MM.1S (cell line): ENCODE measurements at regions not wholly inside any gene's neighbourhood (a gene's known extent, or its start where the extent isn't known, plus 50 kb on each side); places are given as distances from the start of the nearest gene placed in this dataset.

Experiments
- DNase-seq: peaks from one replicate; pipeline ENCODE4 v3.0.0-alpha.2; 2015
- H2AFZ ChIP-seq: fragments of 300-600 bp; sonication (generic); 2 replicates; pipeline ENCODE4 v1.6.0; 2016; ENCODE audit warnings: antibody characterized with exemption, low read length
- H3F3A ChIP-seq: fragments of 300-600 bp; sonication (generic); 2 replicates; pipeline ENCODE4 v1.6.1; 2016; ENCODE audit warnings: mild to moderate bottlenecking, antibody characterized with exemption, low read length, moderate library complexity, mixed read lengths; ENCODE audit not compliant: insufficient read depth
- H3K27ac ChIP-seq: fragments of 300-600 bp; sonication (generic); 2 replicates; pipeline ENCODE4 v1.5.1; 2016; ENCODE audit warnings: mild to moderate bottlenecking, low read length
- H3K27me3 ChIP-seq: fragments of 300-600 bp; sonication (generic); replicated peaks from 2 replicates; pipeline ENCODE4 v1.6.0; 2016; ENCODE audit warnings: low read length; ENCODE audit not compliant: insufficient read depth
- H3K36me3 ChIP-seq: fragments of 300-600 bp; sonication (generic); replicated peaks from 2 replicates; pipeline ENCODE4 v1.6.1; 2016; ENCODE audit warnings: mild to moderate bottlenecking, low read length, mixed read lengths; ENCODE audit not compliant: insufficient read depth
- H3K4me1 ChIP-seq: fragments of 300-600 bp; sonication (generic); 2 replicates; pipeline ENCODE4 v1.6.1; 2016; ENCODE audit warnings: low read length, mixed read lengths
- H3K4me2 ChIP-seq: fragments of 300-600 bp; sonication (generic); 2 replicates; pipeline ENCODE4 v1.6.0; 2016; ENCODE audit warnings: low read depth, low read length
- H3K4me3 ChIP-seq: fragments of 300-600 bp; sonication (generic); 2 replicates; pipeline ENCODE4 v1.5.1; 2016; ENCODE audit warnings: low read length, mixed read lengths
- H3K79me2 ChIP-seq: fragments of 300-600 bp; sonication (generic); 2 replicates; pipeline ENCODE4 v1.6.1; 2016; ENCODE audit warnings: mixed run types, low read length, mixed read lengths
- H3K9ac ChIP-seq: fragments of 300-600 bp; sonication (generic); 2 replicates; pipeline ENCODE4 v1.6.1; 2016; ENCODE audit warnings: low read length, mixed read lengths
- H3K9me2 ChIP-seq: fragments of 300-600 bp; sonication (generic); replicated peaks from 2 replicates; pipeline ENCODE4 v1.6.1; 2016; ENCODE audit warnings: mild to moderate bottlenecking, low read length, mixed read lengths; ENCODE audit not compliant: insufficient read depth
- H3K9me3 ChIP-seq: fragments of 300-600 bp; sonication (generic); replicated peaks from 2 replicates; pipeline ENCODE4 v1.6.1; 2016; ENCODE audit warnings: mild to moderate bottlenecking, low read length, mixed read lengths; ENCODE audit not compliant: insufficient read depth
- H4K20me1 ChIP-seq: fragments of 300-600 bp; sonication (generic); 2 replicates; pipeline ENCODE4 v1.6.1; 2016; ENCODE audit warnings: mild to moderate bottlenecking, low read length, moderate library complexity, mixed read lengths; ENCODE audit not compliant: insufficient read depth
- CTCF ChIP-seq: fragments of 300-600 bp; sonication (generic); IDR thresholded peaks from 2 replicates; pipeline ENCODE4 v1.5.1; 2016; ENCODE audit warnings: antibody characterized with exemption, low read length, mixed read lengths
- EZH2 ChIP-seq: fragments of 300-600 bp; sonication (generic); optimal IDR thresholded peaks from 2 replicates; pipeline ENCODE3; 2017; ENCODE audit warnings: low read depth, mild to moderate bottlenecking, antibody characterized with exemption, low read length, mixed read lengths
- EZH2phosphoT487 ChIP-seq: fragments of 300-600 bp; sonication (generic); IDR thresholded peaks from 2 replicates; pipeline ENCODE4 v1.6.1; 2018; ENCODE audit warnings: antibody characterized with exemption, low read length

- Histone ChIP-seq H3K36me3 (no peaks in the 10 kb centered on the region), H3K79me2 (no peaks in the 10 kb centered on the region), H3K4me1 (no peaks in the 10 kb centered on the region), H3K9ac (no peak overlapping the region), H3K4me3 (no peak overlapping the region), H2AFZ (no peak overlapping the region; the same call in 1 of the 2 replicates), H3K9me2 (no peaks in the 10 kb centered on the region), H3K27me3 (no peaks in the 10 kb centered on the region), H3F3A (no peaks in the 10 kb centered on the region), H3K9me3 (no peaks in the 10 kb centered on the region), H3K4me2 (peak overlapping the region; percentile 37), H3K27ac (no peak overlapping the region), H4K20me1 (no peaks in the 10 kb centered on the region)
- TF ChIP-seq EZH2, result no peak
- no peak for TF ChIP-seq CTCF
- TF ChIP-seq EZH2phosphoT487, result no peak
- DNase-seq, result no peak
These were observed 248.1 kb downstream of the EFNB2 start for GRCh38 chr13:106287351-106287750.

GRCh38 chr13:106286811-106287210, 248.7 kb downstream of the EFNB2 start:
- H3F3A ChIP-seq, result no peaks in the 10 kb centered on the region
- peak overlapping the region; percentile 37 for H3K4me2 ChIP-seq
- no peaks in the 10 kb centered on the region for H3K79me2 ChIP-seq
- no peak overlapping the region; the same call in 1 of the 2 replicates for H2AFZ ChIP-seq
- H3K27me3 ChIP-seq, result no peaks in the 10 kb centered on the region
- TF ChIP-seq EZH2phosphoT487, result no peak
- no peak for TF ChIP-seq EZH2
- TF ChIP-seq CTCF, result no peak
- no peaks in the 10 kb centered on the region for H3K9me2 ChIP-seq
- H3K9me3 ChIP-seq, result no peaks in the 10 kb centered on the region
- H3K9ac ChIP-seq, result no peak overlapping the region
- peak; percentile 65 for DNase-seq
- 0 out of 2 replicates have a peak overlapping the region, but pooled peaks have one; percentile 4 for H3K4me3 ChIP-seq
- H3K27ac ChIP-seq, result no peak overlapping the region
- no peaks in the 10 kb centered on the region for H4K20me1 ChIP-seq
- H3K4me1 ChIP-seq, result no peaks in the 10 kb centered on the region
- H3K36me3 ChIP-seq, result no peaks in the 10 kb centered on the region

- Histone ChIP-seq H3K36me3 (no peaks in the 10 kb centered on the region), H3K79me2 (no peaks in the 10 kb centered on the region), H3F3A (no peaks in the 10 kb centered on the region), H3K4me2 (no peak overlapping the region), H3K9me3 (no peaks in the 10 kb centered on the region), H2AFZ (no peak overlapping the region), H3K9me2 (no peaks in the 10 kb centered on the region), H4K20me1 (no peaks in the 10 kb centered on the region), H3K27me3 (no peaks in the 10 kb centered on the region), H3K27ac (no peak overlapping the region), H3K4me1 (no peaks in the 10 kb centered on the region), H3K4me3 (no peak overlapping the region), H3K9ac (no peak overlapping the region)
- no peak for TF ChIP-seq CTCF
- TF ChIP-seq EZH2, result no peak
- no peak for TF ChIP-seq EZH2phosphoT487
- no peak for DNase-seq
These were observed 251.1 kb downstream of the EFNB2 start for GRCh38 chr13:106284358-106284757.
